HG03103 (cell line): ENCODE measurements at regions not wholly inside any gene's neighbourhood (a gene's known extent, or its start where the extent isn't known, plus 50 kb on each side); places are given as distances from the start of the nearest gene placed in this dataset.
"Not testable (repeated sequence)": the region's sequence is repeated elsewhere in the genome, so short reads cannot be mapped to it uniquely, and the experiment has no call there.

ENCODE experiments used
- ATAC-seq: cut with Tn5 transposase; IDR thresholded peaks from one replicate; pipeline ENCODE4 v1.9.1; 2021; ENCODE audit warnings: low read depth; ENCODE audit not compliant: unreplicated experiment

- ATAC-seq: no peak
These were observed 232.7 kb downstream of the IGSF11 start for GRCh38 chr3:118801899-118802298.

DNA sequence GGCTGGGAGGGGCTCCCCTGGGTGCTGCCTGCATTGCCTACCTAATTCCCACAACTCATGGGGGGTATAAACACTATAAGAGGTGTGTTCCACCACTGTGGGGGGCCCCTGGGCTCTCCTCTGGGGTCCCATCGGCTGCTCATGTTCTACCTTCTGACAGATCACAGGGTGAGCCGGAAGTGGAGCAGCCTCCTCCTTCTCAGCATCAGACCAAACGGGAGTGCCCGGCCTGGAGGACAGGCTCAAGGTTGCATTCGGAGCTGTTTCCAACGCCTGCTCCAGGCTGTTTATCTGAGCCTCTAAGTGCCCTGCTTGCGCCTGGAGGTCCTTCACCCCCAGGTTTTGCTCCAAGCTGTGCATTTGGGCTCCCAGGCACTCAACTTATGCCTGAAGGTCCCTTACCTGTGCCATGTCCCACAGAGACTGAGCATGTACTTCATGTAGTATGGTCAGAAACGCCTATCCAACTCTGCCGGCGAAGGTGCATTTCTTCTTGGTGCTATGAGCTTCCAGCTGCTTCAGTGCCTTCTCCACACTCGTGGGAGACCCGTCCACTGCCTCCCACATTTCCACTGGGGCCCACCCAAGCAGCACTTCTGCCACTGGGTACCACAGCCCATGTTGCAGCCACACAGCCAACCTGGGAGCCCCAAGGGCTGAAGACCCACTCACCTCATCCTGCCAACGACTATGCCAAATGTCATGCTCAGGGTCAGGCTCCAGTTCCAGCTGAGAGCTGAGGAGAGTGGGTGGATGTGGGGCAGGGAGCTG lies 232.1 kb downstream of the IGSF11 start:
- no peak for ATAC-seq

GRCh38 chr3:118803096-118803476 lies 231.6 kb downstream of the IGSF11 start:
- ATAC-seq: no peak

DNA sequence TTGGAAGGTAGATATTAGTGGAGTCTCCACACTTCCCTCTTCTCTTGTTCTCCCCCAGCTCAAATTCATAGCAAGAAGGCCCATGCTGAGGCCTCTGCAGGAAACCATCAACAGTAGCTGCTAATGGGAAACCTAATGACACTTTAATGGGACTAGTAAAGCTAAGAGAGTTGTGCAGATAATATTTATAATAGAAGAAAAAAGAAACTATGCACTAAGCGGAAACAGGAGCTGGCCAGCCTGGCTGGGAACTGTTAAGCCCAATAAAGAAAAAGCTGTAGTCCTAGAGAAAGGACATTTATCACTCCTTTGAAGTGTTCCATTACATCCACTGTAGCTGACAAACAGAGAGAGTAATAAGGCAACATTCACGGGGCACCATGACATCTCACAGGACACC lies 229.6 kb downstream of the IGSF11 start:
- ATAC-seq: no peak

- no peak for ATAC-seq
These were observed 228.2 kb downstream of the IGSF11 start for GRCh38 chr3:118806423-118806822.

GRCh38 chr3:118807349-118807748 lies 227.3 kb downstream of the IGSF11 start:
- ATAC-seq: not testable (repeated sequence)

DNA sequence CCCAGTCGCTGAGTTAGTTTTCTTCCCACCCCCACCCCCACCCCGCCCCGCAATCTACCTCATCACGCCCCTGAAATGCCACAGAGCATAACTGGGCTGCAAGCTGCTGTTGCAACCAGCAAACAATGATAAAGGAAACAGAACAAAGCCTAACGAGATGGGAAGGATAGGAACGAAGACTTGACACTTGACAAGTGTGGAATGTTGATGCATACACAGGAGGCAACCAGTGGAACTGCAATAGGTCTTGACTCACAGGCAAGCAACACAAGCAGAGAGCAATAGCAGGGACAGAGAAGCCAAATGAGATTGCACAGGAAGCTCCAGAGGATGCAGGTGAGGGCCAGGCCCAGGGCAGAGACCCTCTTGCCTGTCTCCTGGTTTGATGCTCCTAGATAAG lies 225.9 kb downstream of the IGSF11 start:
- no peak for ATAC-seq

DNA sequence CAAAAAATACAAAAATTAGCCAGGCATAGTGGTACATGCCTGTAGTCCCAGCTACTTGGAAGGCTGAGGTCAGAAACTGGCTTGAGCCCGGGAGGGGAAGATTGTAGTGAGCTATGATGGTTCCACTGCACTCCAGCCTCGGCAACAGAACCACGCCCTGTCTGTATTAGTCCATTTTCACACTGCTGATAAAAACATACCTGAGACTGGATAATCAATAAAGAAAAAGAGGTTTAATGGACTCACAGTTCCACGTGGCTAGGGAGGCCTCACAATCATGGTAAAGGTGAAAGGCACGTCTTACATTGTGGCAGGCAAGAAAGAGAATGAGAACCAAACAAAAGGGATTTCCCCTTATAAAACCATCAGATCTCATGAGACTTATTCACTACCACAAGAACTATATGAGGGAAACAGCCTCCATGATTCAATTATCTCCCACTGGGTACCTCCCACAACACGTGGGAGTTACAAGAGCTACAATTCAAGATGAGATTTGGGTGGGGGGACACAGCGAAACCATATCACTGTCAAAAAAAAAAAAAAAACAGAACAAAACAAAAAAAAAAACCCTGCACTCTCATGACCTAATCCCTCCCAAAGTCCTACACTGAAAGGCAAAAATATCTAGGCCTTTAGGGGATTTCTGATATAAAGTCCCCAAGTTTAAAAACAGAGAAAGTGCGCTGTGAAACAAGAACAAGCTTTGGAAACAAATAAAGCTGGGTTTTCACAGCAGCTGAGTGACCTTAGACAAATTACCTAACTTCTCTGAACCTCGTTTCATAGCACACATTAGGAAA lies 224.7 kb downstream of the IGSF11 start:
- ATAC-seq: peak; percentile 40

DNA sequence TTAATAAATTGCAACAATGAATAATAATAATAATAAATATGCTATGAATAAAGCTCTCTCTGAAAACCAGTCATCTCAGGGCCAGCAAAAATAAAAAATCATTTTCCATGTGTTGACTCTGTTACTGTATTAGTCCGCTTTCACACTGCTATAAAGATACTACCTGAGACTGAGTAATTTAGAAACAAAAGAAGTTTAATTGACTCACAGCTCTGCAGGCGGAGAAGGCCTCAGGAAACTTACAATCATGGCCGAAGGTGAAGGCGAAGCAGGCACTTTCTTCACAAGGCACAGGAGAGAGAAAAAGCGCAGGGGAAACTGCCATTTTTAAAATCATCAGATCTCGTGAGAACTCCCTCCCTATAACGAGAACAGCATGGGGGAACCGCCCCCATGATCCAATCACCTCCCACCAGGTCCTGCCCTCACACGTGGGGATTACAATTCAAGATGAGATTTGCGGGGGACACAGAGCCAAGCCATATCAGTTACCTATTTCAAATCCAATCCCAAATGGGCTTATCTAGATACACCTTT lies 224.1 kb downstream of the IGSF11 start:
- ATAC-seq: peak; percentile 20

- ATAC-seq: no peak
These were observed 223.4 kb downstream of the IGSF11 start for GRCh38 chr3:118811236-118811732.

- no peak for ATAC-seq
These were observed 221.2 kb downstream of the IGSF11 start for GRCh38 chr3:118813472-118813871.

DNA sequence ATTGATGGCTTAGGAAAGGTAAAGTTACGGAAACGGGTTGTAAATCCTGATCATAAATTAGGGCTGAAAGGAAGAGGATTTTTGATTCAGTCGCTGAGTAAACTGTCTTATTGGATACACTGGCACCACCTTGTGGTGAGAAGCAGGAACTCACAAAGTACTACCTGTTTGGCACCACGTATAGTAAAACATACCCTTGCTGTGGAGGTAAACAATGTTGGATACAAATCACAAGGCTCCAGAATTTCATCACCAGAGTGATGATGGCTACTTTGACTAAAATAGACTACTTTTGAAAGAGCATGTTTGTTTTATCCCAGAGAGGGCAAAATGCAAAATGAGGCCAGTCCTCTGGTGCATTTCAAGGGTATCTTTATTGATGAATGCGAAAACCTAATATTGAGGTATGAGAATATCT lies 216.9 kb downstream of the IGSF11 start:
- peak; percentile 82 for ATAC-seq

- ATAC-seq: no peak
These were observed 216.3 kb downstream of the IGSF11 start for GRCh38 chr3:118818386-118818785.

DNA sequence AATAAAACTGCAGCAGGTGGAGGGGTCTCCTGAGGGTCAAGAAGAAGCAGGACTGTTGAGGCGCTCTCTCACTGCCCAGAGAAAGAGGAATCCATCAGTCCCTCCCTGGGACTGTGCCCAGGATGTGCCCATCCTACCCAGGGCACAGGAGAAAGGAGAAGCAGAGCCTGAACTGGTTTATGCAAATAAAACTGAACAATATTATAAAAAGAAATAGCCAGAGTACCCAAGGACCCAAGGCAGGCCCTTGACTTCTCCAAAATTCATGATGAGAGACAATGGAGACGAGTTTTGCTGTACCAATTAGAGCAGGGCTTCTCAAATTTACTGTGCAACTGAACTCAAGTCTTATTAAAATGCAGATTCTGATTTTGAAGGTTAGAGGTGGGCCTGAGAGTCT lies 211.0 kb downstream of the IGSF11 start:
- no peak for ATAC-seq

DNA sequence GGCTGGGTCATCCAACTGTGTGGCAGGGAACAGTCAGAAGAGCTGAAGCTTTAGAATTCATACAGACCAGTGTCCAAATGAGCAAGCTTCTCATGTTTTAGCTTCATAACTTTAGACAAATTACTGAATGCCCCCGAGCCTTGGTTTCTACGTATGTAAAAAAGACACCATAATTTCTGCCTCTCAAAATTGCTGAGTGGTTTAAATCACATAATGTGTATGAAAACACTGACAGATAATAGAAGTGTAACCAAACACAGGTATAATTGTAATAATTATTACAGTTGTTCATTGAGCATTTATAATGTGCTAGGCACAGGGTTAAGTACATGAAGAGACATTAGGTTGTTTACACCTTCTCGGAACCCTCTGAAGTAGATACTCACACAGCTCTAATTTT lies 207.2 kb downstream of the IGSF11 start:
- ATAC-seq: no peak

- ATAC-seq: no peak
These were observed 206.3 kb downstream of the IGSF11 start for GRCh38 chr3:118828351-118828750.

GRCh38 chr3:118833075-118833474 lies 201.6 kb downstream of the IGSF11 start:
- ATAC-seq: no peak

GRCh38 chr3:118838871-118839270 lies 195.8 kb downstream of the IGSF11 start:
- no peak for ATAC-seq

GRCh38 chr3:118842147-118842863 lies 192.3 kb downstream of the IGSF11 start:
- no peak for ATAC-seq

DNA sequence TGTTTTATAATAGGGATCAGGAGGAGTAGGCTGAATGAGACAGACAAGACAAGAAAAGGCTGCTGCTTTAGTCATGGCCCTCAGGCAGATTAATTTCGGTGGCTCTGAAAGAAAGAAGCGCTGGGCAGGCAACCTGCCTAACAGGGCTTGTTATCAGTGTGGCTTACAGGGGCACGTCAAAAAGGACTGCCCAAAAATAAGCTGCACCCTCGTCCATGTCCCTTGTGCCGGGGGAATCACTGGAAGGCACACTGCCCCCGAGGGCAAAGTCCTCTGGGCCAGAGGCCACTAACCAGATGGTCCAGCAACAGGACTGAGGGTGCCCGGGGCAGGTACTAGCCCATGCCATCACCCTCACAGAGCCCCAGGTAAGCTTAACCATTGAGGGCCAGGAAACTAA lies 188.5 kb downstream of the IGSF11 start:
- no peak for ATAC-seq
